GM19463 (cell line): ENCODE measurements at regions not wholly inside any gene's neighbourhood (a gene's known extent, or its start where the extent isn't known, plus 50 kb on each side); places are given as distances from the start of the nearest gene placed in this dataset.
A peak's percentile ranks its signal among the peaks of the same experiment; 100 is the strongest.

ENCODE experiments used
- ATAC-seq: cut with Tn5 transposase; IDR thresholded peaks from one replicate; pipeline ENCODE4 v1.9.1; 2021; ENCODE audit warnings: mild to moderate bottlenecking, moderate library complexity; ENCODE audit not compliant: unreplicated experiment

DNA sequence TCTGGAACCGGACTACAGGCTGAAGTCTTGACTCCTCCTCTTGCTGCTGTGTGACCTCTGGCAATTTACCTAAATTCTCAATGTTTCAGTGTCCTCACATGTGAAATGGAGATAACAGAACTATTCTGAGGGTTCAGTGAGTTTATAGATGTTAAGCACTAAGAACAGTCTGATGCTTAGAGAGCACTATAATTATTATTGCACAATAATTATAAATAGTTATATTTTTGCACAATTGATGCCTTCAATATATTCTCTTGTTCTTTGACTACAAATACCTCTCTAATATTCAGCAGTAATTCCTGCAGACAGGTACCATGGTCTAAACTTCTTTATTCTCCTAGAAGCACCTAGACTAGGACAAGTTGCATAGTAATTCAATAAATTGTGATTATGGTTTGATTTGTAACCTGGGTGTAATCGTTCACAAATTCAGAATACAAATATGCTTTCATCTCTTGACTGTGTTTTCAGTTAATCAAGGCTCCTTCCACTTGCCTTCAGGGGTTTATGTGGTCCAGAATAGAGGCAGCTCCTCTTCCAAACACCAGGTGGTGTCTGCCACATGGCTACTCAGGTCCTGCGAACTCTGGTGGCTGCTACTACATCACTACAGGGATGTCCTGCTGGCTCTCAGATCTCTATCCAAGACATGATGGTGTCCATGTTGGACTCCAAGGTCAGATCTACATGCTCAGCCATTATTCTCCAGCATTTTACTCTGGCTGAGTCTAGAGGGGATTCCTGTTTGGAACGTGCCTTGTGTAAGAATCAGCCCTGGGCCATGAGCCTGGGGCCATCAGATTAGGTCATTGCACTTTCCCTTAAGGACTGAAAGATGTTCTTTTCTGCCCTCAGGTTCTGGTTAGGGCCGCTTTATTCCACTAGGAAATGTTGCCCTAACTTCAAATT lies 103.4 kb downstream of the QRFPR start:
- peak; percentile 26 for ATAC-seq

DNA sequence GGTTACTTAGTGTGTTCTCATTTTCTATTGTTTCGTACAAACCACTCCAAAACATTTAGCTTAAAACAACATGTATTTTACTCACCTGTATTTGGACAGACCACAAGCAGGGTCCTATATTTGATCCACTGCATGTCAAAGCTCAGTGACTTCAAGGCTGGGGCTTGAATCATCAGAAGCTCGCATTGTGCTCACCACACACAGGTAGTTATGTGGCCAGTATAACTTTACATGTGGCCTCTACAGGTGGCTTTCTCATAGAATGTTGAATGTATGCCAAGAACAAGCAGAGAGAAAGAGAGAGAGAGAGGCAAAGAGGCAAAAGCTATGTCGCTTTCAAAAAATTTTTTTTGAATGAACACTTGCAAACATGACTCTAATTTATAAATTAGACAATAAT lies 107.6 kb downstream of the QRFPR start:
- no peak for ATAC-seq

DNA sequence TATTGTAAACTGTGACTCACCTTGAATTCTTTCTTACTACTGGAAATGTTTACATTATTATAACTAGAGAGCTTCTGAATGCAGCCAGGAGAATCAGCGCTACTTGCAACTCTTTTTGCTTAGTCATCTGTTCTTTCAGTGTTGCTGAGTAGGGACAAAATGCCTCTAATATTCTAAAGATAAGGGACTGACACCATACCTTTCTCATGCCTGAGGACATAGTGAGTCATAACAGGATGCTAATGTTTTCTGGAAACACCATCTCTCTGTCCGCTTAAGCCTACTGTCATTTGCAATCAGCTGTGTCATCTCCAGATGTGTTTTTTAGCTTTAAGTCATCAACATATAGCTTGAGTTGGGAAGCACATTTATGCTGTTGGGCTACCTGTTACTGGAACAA lies 108.3 kb downstream of the QRFPR start:
- ATAC-seq, result peak; percentile 77

DNA sequence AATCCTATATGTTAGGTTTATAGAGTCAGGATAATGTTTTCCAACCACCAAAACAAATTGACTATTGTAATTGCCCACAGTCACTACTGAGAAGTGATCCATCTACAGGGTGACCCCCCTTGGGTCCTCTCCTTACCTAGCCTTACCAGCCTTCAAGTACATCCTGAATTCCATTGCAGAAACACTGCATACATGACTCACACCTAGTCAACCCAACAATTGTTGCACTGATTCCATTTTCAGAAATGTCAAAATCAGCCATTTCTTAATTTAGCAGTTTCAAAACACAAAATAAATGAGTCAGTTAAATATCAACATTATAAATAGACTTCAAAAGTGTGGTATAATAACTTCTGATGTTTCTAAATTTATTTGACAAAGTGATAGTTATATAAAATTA lies 106.3 kb upstream of the TNIP3 start:
- ATAC-seq, result no peak

DNA sequence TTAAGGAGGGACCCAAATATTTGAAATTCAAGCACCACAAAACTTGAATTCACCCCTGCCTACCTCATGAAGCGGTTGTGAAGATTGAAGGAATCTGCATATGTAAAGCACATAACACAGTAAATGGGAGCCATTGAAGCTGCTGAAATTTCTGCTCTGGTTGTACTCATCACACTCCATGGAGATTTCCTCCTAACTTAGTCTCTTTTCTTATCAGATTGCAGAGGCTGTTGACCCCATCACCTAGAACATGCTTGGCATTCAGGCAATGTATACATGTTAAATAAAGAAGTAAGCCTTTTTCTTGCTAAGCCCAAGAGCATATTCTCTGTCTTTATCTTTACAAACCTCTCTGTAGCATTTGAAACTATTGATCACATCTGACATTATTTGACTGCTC lies 104.9 kb upstream of the TNIP3 start:
- no peak for ATAC-seq

DNA sequence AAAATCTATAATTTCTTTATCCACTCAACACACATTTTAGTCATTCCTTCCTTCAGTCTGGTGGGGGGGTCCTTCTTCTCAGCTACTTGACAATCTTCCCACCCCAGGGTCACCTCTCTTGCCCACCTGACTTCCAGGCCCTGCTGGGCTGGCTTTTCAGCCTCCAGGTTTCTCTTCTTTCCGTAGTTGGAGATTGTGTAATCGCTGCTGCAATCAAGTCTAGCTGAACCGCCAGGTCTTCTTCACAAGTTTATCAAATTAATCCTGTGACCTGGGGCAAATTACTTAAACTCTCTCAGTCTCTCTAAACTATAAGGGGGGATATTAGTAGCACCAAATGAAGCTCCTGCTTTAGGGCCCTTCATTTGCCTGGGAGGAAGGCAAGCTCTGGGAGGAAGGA lies 102.9 kb upstream of the TNIP3 start:
- ATAC-seq, result no peak

DNA sequence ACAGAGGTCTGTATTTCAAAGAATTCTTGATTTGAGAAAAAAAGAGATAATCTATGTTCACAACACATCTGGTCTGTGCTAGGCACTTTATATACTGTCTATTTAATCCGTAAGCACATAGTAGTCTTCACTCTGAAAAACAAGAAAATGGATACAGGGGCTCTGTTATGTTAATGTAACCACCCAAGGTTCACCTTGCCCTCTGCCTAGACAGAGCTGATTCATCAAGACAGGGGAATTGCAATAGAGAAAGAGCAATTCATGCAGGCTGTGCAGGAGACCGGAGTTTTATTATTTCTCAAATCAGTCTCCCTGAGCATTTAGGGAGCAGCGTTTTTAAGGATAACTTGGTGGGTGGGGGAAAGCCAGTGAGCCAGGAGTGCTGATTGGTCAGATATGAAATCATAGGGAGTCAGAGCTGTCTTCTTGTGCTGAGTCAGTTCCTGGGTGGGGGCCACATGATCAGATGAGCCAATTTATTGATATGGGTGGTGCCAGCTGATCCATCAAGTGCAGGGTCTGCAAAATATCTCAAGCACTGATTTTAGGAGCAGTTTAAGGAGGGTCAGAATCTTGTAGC lies 92.9 kb upstream of the TNIP3 start:
- no peak for ATAC-seq

DNA sequence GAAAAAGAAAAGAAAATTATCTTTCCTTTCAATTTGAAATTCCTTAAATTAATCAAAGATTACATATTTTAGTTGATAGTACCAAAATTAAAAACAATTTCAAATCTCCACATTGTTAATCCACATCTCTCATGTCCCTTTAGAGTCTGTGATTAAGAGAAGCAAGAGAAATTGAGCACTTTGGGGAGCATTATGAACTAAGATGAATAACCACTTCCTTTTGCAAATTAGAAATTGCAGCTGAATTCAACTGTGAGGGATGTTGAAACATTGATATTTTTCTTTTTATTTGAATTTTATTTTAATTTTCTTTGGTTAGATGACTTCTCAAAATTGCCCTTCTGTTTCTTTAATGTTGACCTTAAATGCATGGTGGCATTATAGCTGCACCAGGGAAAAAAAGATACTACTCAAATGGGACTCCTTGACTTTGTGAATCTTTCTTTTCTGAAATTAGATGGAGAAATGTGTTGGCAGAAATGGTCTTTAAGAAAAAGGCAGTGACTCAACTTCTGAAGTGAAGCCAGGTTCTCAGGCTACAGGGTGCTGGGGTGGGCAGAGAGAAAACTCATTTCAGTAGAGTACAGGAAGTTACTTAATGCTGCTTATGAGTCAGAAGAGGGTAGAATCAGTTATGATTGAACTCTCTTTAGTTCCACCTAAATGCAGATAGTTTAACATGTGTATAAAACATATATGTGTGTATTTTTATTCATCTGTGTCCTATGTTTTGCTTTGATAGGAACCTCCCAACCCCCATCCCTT lies 92.0 kb upstream of the TNIP3 start:
- ATAC-seq, result peak; percentile 99

DNA sequence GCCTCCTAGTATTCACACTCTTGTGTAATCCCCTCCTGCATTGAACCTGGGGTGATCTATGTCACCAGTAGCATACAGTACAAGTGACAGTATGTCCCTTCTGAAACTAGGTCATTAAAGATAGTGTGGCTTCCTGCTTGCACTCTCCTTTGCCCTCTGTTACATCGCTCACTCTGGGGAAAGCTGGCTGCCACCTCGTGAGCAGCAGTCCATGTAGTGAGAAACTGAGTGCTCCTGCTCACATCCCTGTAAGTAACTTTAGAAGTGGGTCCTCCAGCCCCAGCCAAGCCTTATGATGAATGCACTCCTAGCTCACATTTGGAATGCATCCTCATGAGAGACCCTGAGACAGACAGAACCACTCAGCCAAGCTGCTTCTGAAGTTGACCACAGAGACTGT lies 89.8 kb upstream of the TNIP3 start:
- ATAC-seq, result no peak

DNA sequence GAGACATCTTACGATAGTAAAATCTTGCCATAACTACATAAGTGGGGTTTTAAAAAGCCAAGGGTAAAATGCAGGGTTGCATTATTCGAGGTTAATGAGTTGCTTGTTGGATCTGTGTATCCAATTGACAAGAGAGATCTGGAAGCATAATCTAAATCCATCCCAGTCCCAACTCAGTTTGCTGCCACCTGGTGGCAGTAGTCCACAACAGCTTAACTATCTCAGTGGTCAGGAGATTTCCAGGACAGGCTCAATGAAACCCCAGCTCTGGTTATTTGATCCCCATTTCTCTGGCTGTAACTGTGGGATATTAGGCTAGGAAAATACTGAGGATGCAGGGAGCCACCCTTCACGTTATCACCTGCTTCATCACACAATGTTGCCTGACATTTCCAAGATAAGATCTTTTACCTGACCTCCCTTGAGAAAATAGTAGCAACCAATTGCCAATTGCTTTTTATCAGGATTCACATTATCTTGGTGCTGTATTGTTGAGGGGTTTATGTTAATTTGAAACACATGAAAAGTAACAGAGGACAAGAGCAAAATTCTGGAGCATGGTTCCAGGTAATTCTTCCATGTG lies 88.2 kb upstream of the TNIP3 start:
- no peak for ATAC-seq

DNA sequence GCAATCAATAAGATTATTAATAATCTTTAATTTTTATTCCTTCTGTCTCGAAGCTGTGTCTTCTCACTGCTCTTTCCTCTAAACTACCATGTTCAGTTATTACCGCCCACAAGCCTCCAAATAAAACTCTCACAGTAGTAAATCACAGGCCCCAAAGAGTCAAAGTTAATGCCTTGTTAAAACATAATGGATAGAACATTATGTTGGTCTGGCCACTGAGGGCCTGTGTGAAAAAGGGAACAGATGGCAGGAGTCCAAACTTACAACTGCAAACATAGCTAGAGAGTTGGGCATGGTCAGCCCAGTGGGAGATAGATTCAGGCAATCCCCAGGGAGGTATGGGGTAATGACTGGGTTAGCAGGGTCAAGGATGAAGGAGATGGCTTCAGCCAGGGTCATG lies 84.6 kb upstream of the TNIP3 start:
- ATAC-seq, result no peak

DNA sequence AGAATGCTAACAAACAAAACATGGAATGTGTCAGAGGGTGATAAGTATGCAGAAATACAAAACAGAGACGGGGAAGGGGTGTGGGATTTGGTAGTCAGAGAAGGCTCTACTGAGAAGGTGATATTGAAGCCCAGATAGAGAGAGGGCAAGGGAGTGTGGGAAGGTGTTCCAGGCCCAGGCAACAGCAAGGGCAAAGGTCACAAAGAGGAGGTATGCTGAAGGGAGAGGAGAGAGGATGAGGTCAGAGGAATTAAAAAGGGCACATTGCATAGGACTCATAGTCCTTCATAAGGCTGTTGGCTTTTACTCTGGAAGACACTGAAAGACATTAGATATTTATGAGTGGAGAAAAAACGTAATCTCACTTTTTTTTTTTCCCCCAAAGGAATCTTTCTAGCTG lies 82.6 kb upstream of the TNIP3 start:
- no peak for ATAC-seq

DNA sequence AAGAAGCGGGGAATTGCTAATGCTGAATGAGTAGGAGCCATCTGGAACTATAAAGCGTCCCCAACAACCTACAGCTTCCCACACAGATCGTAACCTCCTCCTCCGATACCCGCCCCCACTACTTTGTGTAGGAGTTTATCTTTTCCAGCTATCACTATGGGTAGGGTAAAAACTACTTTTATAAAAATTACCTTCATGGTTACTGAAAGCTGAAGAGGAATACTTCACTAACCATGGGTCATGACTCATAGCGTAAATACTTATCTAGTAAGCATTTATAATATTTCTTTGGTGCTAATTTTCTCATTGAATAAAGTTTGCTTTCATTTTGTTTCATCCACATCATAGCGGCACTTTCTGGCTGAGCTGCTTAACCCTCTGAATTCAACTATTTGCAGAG lies 79.4 kb upstream of the TNIP3 start:
- ATAC-seq, result no peak

DNA sequence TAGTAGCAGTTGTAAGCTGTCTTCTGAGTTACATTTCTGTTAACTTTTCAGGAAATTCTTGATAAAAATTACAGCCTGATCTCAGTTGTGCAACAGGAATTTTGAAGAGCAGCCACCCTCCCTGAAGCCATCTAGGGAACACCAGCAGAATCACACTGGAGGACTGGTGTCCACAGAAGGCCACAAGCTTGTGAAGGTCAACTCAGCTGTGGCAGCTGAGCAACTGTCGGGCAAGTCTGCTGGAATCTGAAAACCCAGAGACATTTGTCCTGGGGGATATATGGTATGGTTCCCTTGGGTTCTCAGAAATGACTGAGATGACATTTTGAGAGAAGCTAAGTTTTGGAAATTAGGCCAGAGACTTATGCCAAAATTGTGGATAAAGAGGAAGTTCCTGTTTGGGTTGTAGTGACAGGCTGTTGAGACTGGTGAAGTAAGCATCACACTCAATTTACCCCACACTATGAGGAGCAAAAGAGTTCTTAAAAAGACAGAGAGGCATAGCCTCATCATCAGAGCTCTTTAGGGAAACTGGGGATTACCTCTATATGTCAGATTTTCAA lies 78.1 kb upstream of the TNIP3 start:
- ATAC-seq, result no peak

DNA sequence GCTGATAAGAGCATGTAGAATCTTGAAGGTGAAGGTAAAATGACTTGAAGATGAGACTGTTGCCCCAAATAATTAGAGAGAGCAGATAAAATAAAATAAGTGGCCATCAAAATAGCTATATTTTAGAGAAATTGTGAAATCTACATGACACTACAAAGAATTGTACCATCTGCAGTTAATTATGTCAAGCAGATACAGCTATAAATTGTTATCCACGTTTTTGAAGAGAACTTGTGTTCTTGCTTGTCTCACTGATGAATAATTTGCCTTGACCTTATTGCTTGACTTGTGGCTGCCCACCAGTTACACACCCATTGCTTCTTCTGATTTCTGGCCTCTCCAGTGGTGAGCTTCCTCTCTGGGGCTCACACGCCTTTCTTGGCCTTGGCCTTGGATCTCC lies 75.8 kb upstream of the TNIP3 start:
- ATAC-seq, result no peak

DNA sequence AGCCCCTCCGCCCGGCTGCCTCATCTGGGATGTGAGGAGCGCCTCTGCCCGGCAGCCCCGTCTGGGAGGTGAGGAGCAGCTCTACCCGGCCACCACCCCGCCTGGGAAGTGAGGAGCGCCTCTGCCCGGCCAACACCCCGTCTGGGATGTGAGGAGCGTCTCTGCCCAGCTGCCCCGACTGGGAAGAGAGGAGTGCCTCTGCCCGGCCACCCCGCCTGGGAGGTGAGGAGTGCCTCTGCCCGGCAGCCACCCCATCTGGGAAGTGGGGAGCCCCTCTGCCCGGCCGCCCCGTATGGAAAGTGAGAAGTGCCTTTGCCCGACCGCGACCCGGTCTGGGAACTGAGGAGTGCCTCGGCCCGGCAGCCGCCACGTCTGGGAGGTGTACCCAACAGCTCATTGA lies 74.3 kb upstream of the TNIP3 start:
- no peak for ATAC-seq

DNA sequence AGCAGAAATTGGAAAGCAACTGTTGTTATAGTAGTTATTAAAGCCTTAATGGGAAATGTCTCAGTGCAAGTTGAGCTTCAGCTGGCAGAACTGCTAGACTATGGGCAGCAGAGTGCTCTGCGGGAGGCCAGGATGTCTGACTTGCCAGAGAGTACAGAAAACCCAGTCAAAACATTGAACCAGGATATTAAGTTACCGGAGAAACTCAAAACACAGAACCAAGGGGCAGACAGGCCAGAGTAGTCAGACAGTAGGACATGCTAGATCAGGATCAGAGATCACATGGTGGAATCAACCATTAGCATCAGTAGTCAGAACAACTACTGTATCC lies 72.9 kb upstream of the TNIP3 start:
- no peak for ATAC-seq

DNA sequence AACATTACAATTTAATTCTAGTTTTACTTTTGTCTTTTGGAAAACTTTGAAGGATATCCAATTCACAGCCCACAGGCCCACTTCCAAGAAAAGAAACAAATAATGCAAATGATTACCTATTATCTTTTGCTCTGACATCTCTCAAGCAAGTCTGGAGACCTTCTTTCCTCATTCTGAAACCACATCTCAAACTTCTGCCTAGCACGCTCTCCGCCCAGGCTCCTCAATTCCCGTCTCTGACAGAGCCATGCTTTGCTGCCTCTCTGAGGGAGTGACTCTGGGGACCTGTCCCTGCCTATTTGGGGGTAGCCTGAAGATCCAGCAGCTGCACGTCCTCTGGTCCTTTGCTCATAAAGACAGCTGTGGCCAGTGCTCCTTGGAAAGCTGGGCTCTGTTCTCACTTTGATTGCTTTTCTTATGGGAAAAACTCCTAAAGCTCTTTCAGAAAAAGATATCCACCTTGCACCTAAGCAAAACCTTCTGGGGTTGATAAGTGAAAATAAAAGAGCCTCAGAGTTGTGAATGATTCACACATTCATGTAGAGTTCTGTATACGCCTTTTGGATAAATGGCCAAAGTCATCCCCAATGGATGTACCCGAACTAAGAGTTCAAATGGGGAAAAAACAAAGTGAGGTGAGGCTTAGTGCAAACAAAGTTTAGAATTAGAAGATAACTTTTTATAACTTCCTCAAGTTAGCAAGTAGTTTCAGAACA lies 72.4 kb upstream of the TNIP3 start:
- no peak for ATAC-seq

DNA sequence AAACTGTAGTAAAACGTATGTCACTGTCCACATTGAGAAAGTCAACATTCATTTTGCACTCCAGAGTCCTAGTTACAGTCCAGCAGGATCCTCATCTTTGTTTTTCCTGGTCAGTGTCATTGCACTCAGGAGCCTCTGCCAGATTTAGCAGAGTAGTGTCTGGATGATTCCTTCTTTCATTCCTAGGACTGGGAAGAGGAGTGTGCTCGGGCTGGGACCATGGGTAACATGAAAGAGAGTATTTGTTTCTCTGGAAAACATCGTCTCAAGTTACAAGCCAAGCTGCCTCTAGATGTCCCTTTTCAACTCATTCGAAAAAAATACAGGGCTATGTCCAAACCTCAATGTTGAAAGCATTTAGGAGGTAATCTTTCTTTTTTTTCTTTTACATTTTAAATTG lies 69.9 kb upstream of the TNIP3 start:
- no peak for ATAC-seq

DNA sequence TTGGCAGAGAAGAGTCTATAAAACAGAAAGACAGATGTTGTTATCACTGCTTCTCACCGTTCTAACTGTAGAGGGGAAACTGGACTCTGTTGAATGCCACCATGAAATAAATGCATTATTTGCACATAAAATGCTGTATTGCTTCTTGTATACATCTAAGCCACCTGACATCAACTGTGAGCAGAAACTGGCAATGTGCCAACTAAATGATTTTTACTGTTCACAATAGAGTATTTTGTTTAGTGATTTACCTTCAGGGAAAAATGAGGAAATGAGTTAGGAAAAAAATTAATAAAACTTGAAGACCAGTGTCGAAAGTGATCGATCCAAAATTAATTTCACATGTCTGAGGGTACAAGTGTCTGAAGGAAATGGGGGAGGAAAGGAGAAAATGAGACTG lies 65.9 kb upstream of the TNIP3 start:
- ATAC-seq, result no peak

DNA sequence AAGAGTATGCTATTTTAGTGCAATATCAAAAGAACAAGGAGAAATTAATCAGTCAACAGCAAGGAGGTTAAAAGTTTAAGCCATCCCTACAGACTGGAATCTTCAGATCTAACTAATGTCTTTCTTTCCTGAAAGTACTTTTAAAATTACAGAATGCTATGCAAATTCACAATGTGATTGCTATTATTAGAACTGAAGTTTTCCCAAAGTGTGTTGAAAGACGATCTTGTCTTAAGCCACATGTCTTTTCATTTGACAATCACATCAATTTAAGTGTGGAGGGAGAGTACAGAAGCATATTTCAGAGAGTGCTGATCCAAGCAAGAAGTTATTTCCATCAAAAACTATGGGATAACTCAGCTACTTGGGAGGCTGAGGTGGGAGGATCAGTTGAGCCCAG lies 64.7 kb upstream of the TNIP3 start:
- ATAC-seq, result no peak
